Loucy (cell line): ENCODE measurements at regions not wholly inside any gene's neighbourhood (a gene's known extent, or its start where the extent isn't known, plus 50 kb on each side); places are given as distances from the start of the nearest gene placed in this dataset.

Experiments
- CTCF ChIP-seq: fragments of 200-600 bp; sonication (generic); conservative IDR thresholded peaks from 2 replicates; pipeline ENCODE4 v1.5.1; 2014; ENCODE audit warnings: mild to moderate bottlenecking, antibody characterized with exemption, low read length
- EZH2phosphoT487 ChIP-seq: fragments of 200-600 bp; IDR thresholded peaks from 2 replicates; pipeline ENCODE4 v1.6.1; 2018; ENCODE audit warnings: antibody characterized with exemption, mild to moderate bottlenecking, moderate library complexity, borderline replicate concordance

- TF ChIP-seq CTCF (no peak), EZH2phosphoT487 (no peak)
Observed at GRCh38 chr4:129350834-129351721, 255.1 kb downstream of the C4orf33 start.
